Adrenal gland (tissue), 9 donors: ENCODE measurements at regions not wholly inside any gene's neighbourhood (a gene's known extent, or its start where the extent isn't known, plus 50 kb on each side); places are given as distances from the start of the nearest gene placed in this dataset.
"Not testable (repeated sequence)": the region's sequence is repeated elsewhere in the genome, so short reads cannot be mapped to it uniquely, and the experiment has no call there.

Experiments used
- DNase-seq, 7 donors: peaks; one replicate each; pipeline ENCODE4 v3.0.0-alpha.2; 2019 to 2020
- H3K27ac ChIP-seq, 5 donors: fragments of 200-600 bp; sonication (generic) in 4 of 5; 1 replicate in 3 of 5; 2 replicates in 2 of 5; pipeline versions ENCODE4 v1.5.1 to v1.8.0; 2016 to 2020; ENCODE audit warnings: mild to moderate bottlenecking in 1 of 5
- H3K27me3 ChIP-seq: fragments of 200-600 bp; 2 replicates; pipeline ENCODE4 v1.8.0; 2021
- H3K36me3 ChIP-seq, 2 donors: fragments of 200-600 bp; replicated peaks in 1 of 2; 1 replicate in 1 of 2; 2 replicates in 1 of 2; pipeline versions ENCODE4 v1.5.1 to v1.8.0; 2018 to 2022
- H3K4me1 ChIP-seq, 2 donors: fragments of 200-600 bp; replicated peaks in 1 of 2; 1 replicate in 1 of 2; 2 replicates in 1 of 2; pipeline versions ENCODE4 v1.5.1 to v1.8.0; 2018 to 2021
- H3K4me3 ChIP-seq, 4 donors: fragments of 200-600 bp; sonication (generic) in 3 of 4; one replicate each; pipeline ENCODE4 v1.5.1; 2016 to 2018
- H3K9me3 ChIP-seq, 3 donors: fragments of 200-600 bp; sonication (generic) in 1 of 3; replicated peaks in 1 of 3; 1 replicate in 2 of 3; 2 replicates in 1 of 3; pipeline versions ENCODE4 v1.5.1 to v1.8.0; 2016 to 2021
- CTCF ChIP-seq, 6 experiments: fragments of 450-650 bp in 4 of 6; fragments of 200-600 bp in 2 of 6; sonication (generic) in 1 of 6; IDR thresholded peaks; 1 replicate in 5 of 6; 2 replicates in 1 of 6; pipeline versions ENCODE4 v1.5.1 to v1.8.0; 2016 to 2021; ENCODE audit warnings: antibody characterized with exemption in 6 of 6, mild to moderate bottlenecking in 2 of 6, moderate library complexity in 1 of 6
- POLR2A ChIP-seq, 2 donors: fragments of 450-650 bp; IDR thresholded peaks; one replicate each; pipeline ENCODE4 v1.6.1; 2017; ENCODE audit warnings: antibody characterized with exemption in 2 of 2, mild to moderate bottlenecking in 2 of 2, moderate library complexity in 1 of 2
- WGBS, 4 donors: extraction: QIAGEN DNeasy Blood & Tissue Kit in 2 of 4; methylation state at CpG; one replicate each; pipeline versions ENCODE4 v1.1.5 to v1.1.7; 2013 to 2017; 5-methylcytosine and 5-hydroxymethylcytosine counted together
- intact Hi-C, 2 donors: fragments of 100-400 bp; cut with DNase I; formaldehyde crosslinking; loops; one replicate each; pipeline versions ENCODE4 v1.14.1 to v1.15.0; 2022 to 2023
- donor health status: healthy with polysubstance abuse.
- donor health status: Bipolar disorder and iron deficiency.
- donor health status: DM: yes; HTN: yes; CAD: no.
- donor health status: DM: no; HTN: no; CAD: no.
- donor health status: DM: no; HTN: no; CAD: no.

DNA sequence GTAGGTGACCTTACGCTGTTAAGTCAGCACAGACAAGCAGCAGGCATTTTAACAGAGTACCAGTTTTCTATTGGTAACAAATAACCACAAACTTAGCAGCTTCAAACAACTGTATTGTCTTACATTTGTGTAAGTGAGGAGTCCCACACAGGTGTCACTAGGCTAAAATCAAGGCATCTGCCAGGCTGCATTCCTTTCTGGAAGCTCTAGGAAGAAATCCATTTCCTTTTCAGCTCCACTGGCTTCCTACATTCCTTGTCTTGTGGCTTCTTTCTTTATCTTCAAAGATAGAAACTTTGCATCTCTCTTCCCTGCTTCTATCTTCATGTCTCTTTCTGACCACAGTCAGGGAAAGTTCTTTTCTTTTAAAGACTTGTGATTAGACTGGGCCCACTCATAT lies 139.9 kb downstream of the TMEM144 start:
- no peaks in the 10 kb centered on the region for H3K9me3 ChIP-seq
- H3K4me3 ChIP-seq = no peak overlapping the region
- H3K27ac ChIP-seq = no peak overlapping the region
- intact Hi-C loops = no loop called here
- H3K27me3 ChIP-seq = no peaks in the 10 kb centered on the region
- TF ChIP-seq CTCF (IDR thresholded peaks at IDR 0.05) = no peak
- no peak for TF ChIP-seq POLR2A (IDR thresholded peaks at IDR 0.05)
- H3K36me3 ChIP-seq = no peaks in the 10 kb centered on the region
- H3K4me1 ChIP-seq = no peaks in the 10 kb centered on the region
- no peak for DNase-seq
- 64 to 92% (median 82%) methylated on average over 1 of the region's 1 CpG for WGBS, 4 donors

DNA sequence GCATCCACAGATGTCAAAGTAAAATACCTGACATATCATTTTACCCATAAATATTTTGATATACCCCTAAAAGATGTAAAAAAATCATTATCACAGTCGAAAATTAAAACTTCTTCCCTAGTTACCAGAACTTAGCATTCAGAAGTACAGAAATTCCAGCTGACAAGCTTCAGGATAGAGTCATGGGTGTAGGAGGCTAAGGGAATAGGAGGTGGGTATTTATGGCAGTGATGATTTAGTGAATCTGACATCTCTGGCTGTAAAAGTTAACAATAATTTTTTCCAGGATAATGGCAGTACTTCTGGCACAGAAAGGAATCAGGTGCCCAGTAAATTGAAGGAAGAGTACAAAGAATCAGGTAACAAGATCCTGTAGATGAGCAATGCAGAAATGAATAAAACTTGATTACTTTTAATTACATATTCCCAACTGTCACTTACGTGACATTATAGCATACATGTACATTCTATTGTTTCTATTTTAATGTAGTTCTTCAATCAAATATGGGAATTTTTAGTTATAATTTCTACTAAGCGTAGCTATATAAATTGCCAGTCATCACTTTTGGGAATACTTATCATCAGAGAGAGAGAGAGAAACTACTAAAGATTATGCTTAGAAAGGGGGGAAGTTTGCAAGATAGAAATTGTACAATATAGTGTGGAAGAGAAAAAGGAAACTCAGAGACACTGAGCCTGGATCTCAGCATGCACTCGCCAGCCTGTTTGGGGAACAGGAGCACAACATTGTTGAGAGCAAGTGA lies 143.4 kb downstream of the TMEM144 start:
- H3K27me3 ChIP-seq = no peaks in the 10 kb centered on the region
- H3K4me1 ChIP-seq = no peaks in the 10 kb centered on the region
- 76 to 82% (median 81%) methylated on average over 4 of the region's 4 CpGs for WGBS, 4 donors
- H3K27ac ChIP-seq = no peak overlapping the region
- H3K4me3 ChIP-seq = no peak overlapping the region
- H3K9me3 ChIP-seq = no peaks in the 10 kb centered on the region
- DNase-seq = no peak
- no peak for TF ChIP-seq POLR2A (IDR thresholded peaks at IDR 0.05)
- no peak for TF ChIP-seq CTCF (IDR thresholded peaks at IDR 0.05)
- no peaks in the 10 kb centered on the region for H3K36me3 ChIP-seq
- intact Hi-C loops = no loop called here

DNA sequence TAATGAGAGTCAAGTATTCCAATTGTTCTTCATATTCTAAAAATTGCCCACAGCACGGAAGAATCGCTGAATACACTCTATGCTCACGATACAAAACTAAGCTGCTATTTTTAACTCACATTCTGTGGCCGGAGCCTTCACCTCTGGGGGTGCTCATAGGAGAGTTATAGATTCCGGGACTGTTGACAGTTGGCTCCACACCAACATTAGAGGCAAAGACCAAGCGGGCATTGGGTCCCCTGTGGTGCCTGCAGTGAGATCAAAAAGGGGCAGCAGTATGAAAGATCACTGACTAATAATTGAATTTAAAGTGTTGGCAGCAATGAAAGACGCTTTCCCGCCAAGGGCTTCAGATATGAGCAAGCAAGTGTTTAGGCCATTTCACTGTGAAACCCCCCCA lies 146.0 kb downstream of the TMEM144 start:
- TF ChIP-seq POLR2A (IDR thresholded peaks at IDR 0.05) (no peak), CTCF (IDR thresholded peaks at IDR 0.05) (no peak)
- no peaks in the 10 kb centered on the region for H3K27me3 ChIP-seq
- 33 to 50% (median 35%) methylated on average over 8 of the region's 8 CpGs for WGBS, 4 donors
- H3K36me3 ChIP-seq = no peaks in the 10 kb centered on the region
- intact Hi-C loops = no loop called here
- peak in 1 of 7 donors; percentile 15 for DNase-seq
- H3K27ac ChIP-seq = no peak overlapping the region
- no peak overlapping the region for H3K4me3 ChIP-seq
- H3K9me3 ChIP-seq = no peaks in the 10 kb centered on the region
- no peaks in the 10 kb centered on the region for H3K4me1 ChIP-seq

DNA sequence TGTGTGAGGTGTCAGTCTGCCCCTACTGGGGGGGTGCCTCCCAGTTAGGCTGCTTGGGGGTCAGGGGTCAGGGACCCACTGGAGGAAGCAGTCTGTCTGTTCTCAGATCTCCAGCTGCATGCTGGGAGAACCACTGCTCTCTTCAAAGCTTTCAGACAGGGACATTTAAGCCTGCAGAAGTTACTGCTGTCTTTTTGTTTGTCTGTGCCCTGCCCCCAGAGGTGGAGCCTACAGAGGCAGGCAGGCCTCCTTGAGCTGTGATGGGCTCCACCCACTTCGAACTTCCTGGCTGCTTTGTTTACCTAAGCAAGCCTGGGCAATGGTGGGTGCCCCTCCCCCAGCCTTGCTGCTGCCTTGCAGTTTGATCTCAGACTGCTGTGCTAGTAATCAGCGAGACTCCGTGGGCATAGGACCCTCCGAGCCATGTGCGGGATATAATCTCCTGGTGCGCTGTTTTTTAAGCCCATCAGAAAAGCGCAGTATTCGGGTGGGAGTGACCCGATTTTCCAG lies 153.7 kb upstream of the RXFP1 start:
- not testable (repeated sequence) for H3K27me3 ChIP-seq, H3K4me3 ChIP-seq
- 85 to 94% (median 90%) methylated on average over 7 to 9 of the region's 9 CpGs for WGBS, 4 donors

DNA sequence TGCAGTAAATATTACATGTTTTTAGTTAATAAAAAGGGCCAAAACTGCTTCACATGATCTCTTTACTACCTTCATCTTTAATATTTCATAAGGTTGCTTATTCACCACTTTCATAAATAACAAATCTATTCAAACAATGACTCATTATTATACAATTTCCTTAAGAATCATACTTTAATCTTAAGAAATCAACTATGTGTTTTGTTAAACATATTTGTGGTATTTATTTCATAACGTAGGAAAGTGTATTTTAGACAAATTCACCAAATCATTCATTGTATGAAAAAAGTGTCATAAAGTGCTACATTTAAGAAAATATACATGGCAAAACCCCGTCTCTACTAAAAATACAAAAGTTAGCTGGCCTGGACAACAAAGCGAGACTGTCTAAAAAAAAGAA lies 150.5 kb upstream of the RXFP1 start:
- H3K36me3 ChIP-seq = no peaks in the 10 kb centered on the region
- H3K4me3 ChIP-seq = no peak overlapping the region
- H3K27me3 ChIP-seq = no peaks in the 10 kb centered on the region
- no peak overlapping the region for H3K27ac ChIP-seq
- no peaks in the 10 kb centered on the region for H3K9me3 ChIP-seq
- TF ChIP-seq CTCF (IDR thresholded peaks at IDR 0.05) (no peak), POLR2A (IDR thresholded peaks at IDR 0.05) (no peak)
- H3K4me1 ChIP-seq = no peaks in the 10 kb centered on the region
- 66 to 71% (median 68%) methylated on average over 3 of the region's 3 CpGs for WGBS, 4 donors
- DNase-seq = no peak
- intact Hi-C loops = no loop called here

More for the DNA sequence above, 153.7 kb upstream of the RXFP1 start:
- DNase-seq, H3K27ac ChIP-seq, H3K36me3 ChIP-seq, H3K4me1 ChIP-seq, intact Hi-C loops, H3K9me3 ChIP-seq: not testable (repeated sequence)
